ENCODE measurements at regions not wholly inside any gene's neighbourhood (a gene's known extent, or its start where the extent isn't known, plus 50 kb on each side); places are given as distances from the start of the nearest gene placed in this dataset.

- no peak for DNase-seq
These were observed 166.9 kb upstream of the AVPR1A start for GRCh38 chr12:63317880-63318279.

- DNase-seq, result no peak
These were observed 166.4 kb upstream of the AVPR1A start for GRCh38 chr12:63317286-63317846.

DNA sequence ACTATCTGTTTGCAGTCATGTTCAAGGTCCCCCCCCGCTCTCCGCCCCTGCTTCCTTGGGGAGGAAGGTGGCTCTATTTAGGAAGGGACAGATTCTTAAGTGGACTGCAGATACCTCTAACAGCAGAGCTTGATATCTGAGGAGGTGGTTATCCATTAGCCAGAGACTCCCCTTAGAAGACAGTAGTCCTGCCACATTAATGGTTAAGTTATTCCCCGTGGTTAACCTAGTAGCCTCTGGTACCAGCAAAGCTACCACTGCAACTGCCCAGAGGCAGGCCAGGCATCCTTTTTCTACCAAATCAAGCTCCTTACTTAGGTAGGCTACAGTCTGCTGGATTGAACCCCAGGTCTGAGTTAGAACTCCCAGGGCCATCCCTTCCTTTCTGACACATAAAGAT is 162.1 kb upstream of the AVPR1A start:
- DNase-seq, result no peak

- DNase-seq, result no peak
These were observed 157.7 kb upstream of the AVPR1A start for GRCh38 chr12:63308671-63309070.

DNA sequence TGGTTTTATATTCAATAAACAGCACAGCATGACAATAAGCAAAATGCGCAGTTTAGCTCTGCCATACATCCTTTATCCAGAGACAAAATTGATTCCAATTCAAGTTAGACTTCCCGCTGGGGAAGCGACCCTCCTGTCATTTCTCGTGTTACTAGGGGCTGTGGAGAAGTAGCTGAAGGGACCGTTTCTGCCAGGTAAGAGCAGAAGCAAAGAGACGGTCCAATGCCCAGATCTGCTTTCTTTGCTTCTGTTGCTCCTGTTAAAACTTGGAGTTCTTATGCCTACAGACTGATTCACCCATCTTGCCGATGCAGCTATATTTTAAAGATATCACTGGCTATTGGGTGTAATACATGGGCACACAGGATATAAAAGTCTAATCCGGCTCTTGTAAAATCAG is 156.8 kb upstream of the AVPR1A start:
- no peak for DNase-seq

- DNase-seq, result no peak
These were observed 155.2 kb upstream of the AVPR1A start for GRCh38 chr12:63305901-63306875.

DNA sequence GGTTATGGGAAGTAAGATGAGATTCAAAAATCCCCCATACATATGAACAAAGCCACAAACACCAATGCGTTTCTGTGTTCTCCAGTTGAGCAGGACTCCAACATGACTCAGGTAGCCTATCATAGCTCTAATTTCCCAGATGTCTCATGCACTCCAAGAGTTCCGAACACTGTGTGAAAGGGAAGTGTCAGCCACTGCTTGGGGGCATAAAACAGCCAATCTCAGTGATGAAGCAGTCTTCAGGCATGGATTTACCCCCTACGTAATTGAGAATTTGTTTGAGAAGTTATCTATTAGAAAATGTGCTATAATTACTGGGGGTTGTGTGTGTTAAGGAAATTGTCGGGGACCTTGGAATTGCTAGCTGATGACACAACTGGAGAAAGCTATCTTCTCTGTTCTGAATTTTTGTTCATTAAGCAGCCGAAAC is 153.9 kb upstream of the AVPR1A start:
- DNase-seq, result no peak

DNA sequence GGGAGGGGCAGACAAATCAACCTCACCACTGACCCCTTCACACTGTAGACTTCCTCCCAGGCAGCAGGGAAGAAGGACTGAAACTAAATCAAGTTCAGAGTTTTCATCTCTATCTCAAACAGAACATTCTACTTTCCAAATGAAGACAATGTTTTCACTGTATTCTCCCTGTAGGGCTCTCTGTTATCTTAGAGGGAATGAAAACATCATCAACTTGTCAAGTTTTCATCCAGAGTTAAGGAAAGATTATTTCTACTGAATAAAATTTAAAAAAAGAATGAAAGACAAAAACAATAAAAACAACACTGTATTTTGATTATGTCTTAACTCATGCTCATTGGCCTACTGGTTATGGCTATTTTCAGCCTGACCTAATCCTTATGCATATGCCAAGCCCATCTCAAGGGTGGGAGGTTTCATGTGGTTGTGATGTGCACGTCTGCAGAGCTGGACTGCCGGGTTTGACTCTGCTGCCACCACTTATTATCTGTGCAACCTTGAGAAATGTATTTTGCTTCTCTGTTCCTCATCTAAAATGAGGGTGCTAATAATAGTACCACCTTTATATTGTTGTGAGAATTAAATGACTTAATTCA is 152.0 kb upstream of the AVPR1A start:
- DNase-seq, result no peak

- no peak for DNase-seq
These were observed 151.4 kb upstream of the AVPR1A start for GRCh38 chr12:63302269-63302940.

GRCh38 chr12:63301311-63301710 is 150.3 kb upstream of the AVPR1A start:
- no peak for DNase-seq

DNA sequence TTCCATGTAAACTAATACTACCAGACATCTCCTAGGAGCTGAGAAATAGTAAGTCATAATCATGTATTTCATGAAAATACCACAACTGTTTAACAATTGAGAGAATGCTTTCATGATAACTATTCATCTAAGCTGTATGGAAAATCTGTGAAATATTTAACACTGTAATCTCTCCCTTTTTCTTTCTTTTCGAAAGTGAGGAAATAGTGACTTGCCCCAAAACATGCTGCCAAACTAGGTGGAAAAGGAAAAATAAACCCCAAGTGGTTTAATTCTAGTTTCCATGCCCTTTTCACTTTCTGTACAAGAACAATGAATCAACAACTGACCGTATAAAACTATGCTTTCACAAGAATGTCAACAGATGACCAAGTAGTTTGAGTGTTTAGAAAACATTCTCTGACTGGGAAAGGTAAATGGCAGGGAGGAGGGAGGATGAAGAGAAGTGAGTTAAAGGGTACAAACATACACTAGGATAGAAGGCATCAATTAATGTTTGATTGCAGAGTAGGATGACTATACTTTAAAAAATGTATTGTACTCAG is 147.5 kb upstream of the AVPR1A start:
- DNase-seq, result no peak

DNA sequence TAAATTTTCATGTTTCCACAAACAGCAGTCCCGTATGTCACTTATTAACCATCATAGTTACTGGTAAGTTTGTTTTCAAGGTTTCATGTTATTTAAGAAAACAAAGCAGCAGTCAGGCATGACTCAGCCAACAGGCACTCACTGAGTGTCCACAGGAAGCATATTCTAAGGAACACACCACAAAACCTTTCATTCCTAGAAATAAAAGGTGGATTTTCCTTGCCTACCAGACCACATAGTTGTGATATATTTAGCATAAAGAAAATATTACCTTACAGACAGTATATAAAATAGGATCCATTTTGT is 143.3 kb upstream of the AVPR1A start:
- DNase-seq, result no peak

- DNase-seq, result no peak
These were observed 141.6 kb upstream of the AVPR1A start for GRCh38 chr12:63292471-63293221.

- no peak for DNase-seq
These were observed 125.8 kb upstream of the AVPR1A start for GRCh38 chr12:63276537-63277365.

DNA sequence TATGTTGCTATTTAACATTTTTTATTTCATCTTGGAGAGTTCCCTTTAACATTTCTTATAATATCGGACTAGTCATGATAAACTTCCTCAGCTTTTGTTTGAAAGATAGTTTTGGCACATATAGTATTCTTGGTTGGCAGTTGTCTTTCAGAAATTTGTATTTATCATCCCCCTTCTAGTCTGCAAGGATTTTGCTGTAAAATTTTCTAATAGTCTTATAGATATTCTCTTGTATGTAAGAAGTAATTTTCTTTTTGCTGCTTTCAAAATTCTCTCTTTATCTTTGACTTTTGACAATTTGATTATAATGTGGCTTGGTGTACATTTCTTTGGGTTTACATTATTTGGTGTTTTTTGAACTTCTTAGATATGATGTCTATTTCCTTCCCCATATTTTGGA is 116.0 kb upstream of the AVPR1A start:
- DNase-seq, result no peak

DNA sequence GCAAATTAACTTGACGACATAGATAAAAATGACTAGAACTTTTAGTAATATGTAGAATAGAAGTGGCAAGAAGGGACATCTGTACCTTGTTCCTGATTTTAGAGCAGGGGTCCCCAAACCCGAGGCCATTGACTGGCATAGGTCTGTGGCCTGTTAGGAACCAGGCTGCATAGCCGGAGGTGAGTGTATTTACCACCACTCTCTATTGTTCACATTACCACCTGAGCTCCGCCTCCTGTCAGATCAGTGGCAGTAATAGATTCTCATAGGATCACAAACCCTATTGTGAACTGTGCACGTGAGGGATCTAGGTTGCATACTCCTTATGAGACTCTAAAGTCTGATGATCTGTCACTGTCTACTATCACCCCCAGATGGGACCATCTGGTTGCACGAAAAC is 113.6 kb upstream of the AVPR1A start:
- DNase-seq, result no peak

GRCh38 chr12:63250486-63250885 is 99.5 kb upstream of the AVPR1A start:
- DNase-seq, result no peak

DNA sequence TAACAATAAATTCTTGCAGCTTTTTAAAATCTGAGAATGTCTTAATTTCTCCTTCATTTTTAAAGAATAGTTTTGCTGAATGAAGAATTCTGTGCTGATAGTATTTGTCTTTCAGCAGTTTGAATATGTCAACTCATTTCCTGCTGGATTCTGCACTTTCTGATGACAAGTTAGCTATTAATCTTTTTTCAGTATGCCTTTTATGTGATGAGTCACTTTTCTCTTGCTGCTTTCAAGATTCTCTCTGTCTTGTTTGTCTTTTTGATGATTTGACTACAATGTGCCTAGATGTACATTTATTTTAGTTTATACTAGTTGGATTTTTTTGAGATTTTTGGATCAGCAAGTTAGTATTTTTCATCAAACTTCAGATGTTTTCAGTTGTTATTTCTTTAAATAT is 87.9 kb upstream of the AVPR1A start:
- no peak for DNase-seq

DNA sequence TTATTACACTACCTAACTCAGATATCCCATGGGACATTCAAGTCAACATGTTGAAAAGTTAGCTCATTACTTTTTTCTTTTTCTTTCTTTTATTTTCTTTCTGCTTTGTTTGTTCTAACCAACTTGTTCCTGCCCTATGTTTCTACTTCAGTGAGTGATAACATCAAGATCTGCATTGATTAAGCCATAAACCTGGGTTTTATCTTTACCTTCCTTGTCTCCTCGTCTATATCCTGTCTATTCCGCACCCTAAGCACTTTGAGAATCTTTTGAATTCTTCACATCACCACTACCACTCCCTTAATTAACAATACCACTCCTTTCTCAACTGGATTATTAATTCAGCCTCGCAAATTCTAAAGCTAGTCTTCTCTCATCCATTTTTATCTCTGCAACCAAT is 81.9 kb upstream of the AVPR1A start:
- no peak for DNase-seq

DNA sequence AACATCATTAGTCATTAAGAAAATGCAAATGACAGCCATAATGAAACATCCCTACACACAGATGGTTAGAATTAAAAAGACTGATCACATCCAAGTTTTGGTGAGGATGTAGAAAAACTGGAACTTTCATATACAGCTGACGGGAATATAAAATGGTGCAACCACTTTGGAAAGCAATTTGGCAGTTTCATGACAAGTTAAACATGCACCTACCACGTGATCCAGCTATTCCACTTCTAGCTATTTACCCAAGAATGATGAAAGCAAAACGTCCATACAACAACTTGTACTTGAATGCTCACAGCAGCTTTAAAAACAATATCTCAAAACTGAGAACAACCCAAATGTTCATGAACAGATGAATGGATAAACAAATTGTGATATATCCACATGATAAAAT is 77.9 kb upstream of the AVPR1A start:
- DNase-seq, result no peak

GRCh38 chr12:63226792-63227463 is 75.9 kb upstream of the AVPR1A start:
- DNase-seq, result no peak

Measured in NCI-H1436 treated with DMSO at 0.1 percent for 48 hours (cell line).